VCaP (cell line): ENCODE measurements at regions not wholly inside any gene's neighbourhood (a gene's known extent, or its start where the extent isn't known, plus 50 kb on each side); places are given as distances from the start of the nearest gene placed in this dataset.

Experiments
- H3K27ac ChIP-seq: fragments of 450-650 bp; 2 replicates; pipeline ENCODE4 v1.5.1; 2017
- TF ChIP-seq, protein P1 (sequence below): fragments of 450-650 bp; conservative IDR thresholded peaks from 2 replicates; pipeline ENCODE4 v1.5.1; 2017; ENCODE audit warnings: mild to moderate bottlenecking, moderate library complexity

DNA sequence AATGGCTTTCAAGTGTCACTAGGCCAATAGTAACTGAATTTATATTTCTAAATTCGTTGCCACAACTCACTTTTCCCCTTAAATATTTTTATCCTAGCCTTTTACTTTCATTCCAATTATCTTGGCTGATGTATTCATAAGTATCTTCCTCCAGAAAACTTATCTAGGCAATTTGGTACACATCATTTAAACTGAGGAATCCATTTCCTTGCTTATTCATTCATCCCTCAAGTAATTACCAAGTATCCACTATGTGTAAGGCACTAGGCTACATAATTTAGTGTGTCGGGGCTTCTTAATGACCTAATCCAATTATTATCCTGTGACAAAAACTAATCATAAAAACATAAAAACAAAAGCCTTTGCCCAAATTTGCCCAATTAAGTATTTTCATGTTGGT lies 258.3 kb upstream of the TCF21 start:
- TF ChIP-seq, protein P1, sequence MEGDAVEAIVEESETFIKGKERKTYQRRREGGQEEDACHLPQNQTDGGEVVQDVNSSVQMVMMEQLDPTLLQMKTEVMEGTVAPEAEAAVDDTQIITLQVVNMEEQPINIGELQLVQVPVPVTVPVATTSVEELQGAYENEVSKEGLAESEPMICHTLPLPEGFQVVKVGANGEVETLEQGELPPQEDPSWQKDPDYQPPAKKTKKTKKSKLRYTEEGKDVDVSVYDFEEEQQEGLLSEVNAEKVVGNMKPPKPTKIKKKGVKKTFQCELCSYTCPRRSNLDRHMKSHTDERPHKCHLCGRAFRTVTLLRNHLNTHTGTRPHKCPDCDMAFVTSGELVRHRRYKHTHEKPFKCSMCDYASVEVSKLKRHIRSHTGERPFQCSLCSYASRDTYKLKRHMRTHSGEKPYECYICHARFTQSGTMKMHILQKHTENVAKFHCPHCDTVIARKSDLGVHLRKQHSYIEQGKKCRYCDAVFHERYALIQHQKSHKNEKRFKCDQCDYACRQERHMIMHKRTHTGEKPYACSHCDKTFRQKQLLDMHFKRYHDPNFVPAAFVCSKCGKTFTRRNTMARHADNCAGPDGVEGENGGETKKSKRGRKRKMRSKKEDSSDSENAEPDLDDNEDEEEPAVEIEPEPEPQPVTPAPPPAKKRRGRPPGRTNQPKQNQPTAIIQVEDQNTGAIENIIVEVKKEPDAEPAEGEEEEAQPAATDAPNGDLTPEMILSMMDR = no peak
- no peak overlapping the region for H3K27ac ChIP-seq

DNA sequence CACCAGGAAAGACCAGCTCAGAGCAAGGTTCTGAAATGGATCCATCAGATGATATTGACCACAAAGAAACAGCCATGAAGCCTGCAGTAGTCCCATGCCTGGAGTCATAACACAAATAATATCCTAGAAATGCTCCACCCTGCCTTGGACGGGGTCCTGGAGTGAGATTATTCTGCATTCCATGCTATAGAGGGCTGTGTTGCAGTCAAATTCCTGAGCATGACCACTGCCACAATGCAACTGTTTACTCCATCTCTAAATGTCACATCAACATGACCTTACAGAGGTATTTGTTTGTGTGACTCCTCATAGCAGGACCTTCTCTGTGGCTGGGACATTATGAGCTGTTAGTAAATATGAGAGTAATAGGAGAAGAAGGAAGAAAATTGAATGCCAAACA lies 257.5 kb upstream of the TCF21 start:
- H3K27ac ChIP-seq = no peak overlapping the region
- TF ChIP-seq, protein P1 = no peak

DNA sequence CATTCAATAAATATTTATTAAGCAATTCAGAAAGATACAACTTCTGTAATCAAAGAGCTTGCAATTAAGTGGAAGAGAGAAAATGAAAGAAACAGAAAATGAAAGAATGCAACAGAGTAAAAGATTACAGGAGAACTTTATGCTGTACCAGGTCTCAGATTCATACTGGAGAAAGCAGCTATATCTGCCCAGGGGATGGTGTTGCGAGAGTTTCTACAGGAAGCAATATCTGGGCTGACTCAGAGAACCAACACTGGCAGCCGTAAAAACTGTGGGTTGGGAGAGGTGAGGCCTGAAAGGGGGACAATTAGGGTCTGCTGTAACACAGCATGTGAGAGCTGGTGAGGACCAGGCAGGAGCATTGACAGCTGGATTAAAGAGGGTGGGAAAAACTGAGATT lies 256.7 kb upstream of the TCF21 start:
- H3K27ac ChIP-seq = no peak overlapping the region
- TF ChIP-seq, protein P1 = no peak

DNA sequence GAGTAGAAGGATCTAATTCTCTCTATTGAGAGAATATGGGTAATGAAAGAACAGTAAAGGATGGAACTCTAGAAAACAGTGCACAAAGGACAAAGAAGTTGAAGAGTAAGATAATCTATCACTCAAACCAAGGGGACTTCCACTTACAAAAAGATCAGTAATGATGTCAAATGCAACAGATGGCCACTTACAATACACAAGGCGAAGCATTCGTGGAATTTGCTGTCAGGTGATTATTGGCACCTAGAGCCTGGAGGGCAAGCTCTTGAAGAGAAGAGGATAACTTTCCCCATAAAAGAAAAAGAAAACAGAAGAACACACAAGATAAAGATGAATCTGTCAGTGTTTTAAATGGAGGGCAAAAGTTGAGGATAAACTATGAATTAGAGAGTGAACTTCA lies 256.0 kb upstream of the TCF21 start:
- TF ChIP-seq, protein P1 = no peak
- no peak overlapping the region for H3K27ac ChIP-seq

DNA sequence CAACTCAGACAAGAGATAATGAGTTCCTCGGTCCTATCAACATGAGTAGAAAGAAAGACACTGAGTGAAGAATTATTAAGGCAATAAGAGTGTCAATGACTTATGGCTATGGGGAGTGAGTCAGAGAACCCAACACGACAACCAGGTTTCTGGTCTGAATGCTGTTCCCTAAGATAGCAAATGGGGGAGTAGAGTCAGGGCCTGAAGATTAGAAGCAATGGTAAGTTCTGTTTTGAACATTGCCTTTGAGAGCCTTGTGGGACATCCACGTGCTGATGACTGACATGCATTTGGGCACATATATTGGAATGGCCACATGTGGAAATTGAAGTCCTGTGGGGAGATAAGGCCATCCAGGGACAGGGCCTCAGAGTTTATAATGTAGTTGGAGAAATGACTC lies 254.4 kb upstream of the TCF21 start:
- TF ChIP-seq, protein P1 = no peak

DNA sequence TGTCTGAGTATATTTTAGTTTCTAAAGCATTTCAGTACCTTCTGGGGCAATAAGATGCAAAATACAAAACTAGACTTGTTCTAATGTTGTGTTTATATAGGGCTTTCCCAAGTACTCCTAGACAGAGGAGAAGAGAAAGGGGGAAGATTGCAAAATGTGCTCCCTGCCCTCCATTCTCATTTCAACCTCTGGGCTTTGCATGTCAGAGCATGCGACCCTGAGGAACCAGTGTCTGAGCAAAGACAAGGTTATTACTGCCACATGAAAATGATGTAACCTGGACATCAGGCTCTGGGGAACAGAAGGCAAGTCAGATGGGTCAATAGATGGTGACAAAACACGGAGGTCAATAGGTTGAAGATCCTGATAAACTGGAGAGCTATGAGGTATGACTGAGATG lies 253.5 kb upstream of the TCF21 start:
- no peak overlapping the region for H3K27ac ChIP-seq
- TF ChIP-seq, protein P1 = no peak

More for the DNA sequence above, 254.4 kb upstream of the TCF21 start:
- no peak overlapping the region for H3K27ac ChIP-seq

DNA sequence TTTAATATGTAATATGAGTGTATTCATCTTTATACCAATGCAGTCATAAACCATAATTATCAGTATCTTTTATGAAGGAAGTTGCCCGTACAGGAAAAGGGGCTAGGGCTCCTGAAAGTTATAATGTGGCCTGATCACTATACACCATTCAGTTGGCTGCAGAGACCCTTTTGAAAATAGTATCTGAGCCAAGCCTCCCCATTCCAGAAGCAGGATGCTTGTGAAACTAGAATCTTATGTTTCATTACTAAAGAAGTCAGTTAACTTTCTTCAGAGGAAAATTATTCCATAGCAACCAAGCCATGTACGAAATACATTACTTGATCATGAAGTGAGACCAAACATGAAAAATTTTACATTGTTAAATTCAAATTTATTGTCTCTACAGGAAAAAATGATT lies 251.5 kb upstream of the TCF21 start:
- TF ChIP-seq, protein P1 = no peak
- no peak overlapping the region for H3K27ac ChIP-seq

DNA sequence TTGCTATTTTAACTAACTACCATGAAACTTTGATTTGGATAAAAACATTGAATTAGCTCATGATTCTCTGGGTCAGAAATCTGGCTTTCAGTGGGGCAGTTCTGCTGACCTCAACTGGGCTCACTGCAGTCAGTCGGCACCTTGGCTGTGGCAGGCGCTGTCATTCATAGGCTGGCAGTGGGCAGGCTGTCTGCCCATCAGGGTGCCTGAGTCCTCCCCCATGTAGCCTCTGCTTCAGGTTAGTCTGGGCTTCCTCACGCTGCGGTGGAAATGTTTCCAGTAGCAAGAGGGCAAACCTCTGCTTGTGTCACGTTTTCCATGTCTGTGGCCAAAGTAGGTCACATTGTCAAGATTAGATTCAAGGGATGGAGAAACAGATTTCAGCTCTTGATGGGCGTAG lies 251.0 kb upstream of the TCF21 start:
- H3K27ac ChIP-seq = no peak overlapping the region
- TF ChIP-seq, protein P1 = no peak
